ENCODE measurements at regions not wholly inside any gene's neighbourhood (a gene's known extent, or its start where the extent isn't known, plus 50 kb on each side); places are given as distances from the start of the nearest gene placed in this dataset.

DNA sequence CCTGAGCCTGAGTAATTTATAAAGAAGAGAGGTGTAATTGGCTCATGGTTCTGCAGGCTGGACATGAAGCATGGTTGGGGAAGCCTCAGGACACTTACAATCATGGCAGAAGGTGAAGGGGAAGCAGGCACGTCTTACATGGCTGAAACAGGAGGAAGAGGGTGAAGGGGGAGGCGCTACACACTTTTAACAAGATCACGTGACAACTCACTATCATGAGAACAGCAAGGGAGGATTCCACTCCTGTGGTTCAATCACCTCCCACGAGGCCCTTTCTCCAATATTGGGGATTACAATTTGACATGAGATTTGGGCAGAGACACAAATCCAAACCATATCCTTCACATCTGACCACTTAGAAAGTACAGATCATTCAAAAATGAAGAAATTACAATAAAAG is 110.6 kb upstream of the SHISA6 start:
- H3K36me3 ChIP-seq (ENCODE audit: control insufficient read depth in 4 of 4, insufficient read depth in 3 of 4, low read depth in 1 of 4, low read length in 3 of 4) = no peaks in the 10 kb centered on the region
- H3K27me3 ChIP-seq (ENCODE audit: control insufficient read depth in 4 of 4, insufficient read depth in 4 of 4, low read length in 3 of 4) = peaks cover 0 to 2% (median 0%) of the 10 kb centered on the region in 4 donors
- TF ChIP-seq YY1 (IDR thresholded peaks at IDR 0.05) (no peak), SP1 (IDR thresholded peaks at IDR 0.05) (no peak), FOXA2 (IDR thresholded peaks at IDR 0.05) (no peak), RAD21 (IDR thresholded peaks at IDR 0.05) (no peak), EGR1 (IDR thresholded peaks at IDR 0.05; ENCODE audit: low read depth in 2 of 2) (no peak), MAX (IDR thresholded peaks at IDR 0.05) (no peak)
- TF ChIP-seq, protein P1, sequence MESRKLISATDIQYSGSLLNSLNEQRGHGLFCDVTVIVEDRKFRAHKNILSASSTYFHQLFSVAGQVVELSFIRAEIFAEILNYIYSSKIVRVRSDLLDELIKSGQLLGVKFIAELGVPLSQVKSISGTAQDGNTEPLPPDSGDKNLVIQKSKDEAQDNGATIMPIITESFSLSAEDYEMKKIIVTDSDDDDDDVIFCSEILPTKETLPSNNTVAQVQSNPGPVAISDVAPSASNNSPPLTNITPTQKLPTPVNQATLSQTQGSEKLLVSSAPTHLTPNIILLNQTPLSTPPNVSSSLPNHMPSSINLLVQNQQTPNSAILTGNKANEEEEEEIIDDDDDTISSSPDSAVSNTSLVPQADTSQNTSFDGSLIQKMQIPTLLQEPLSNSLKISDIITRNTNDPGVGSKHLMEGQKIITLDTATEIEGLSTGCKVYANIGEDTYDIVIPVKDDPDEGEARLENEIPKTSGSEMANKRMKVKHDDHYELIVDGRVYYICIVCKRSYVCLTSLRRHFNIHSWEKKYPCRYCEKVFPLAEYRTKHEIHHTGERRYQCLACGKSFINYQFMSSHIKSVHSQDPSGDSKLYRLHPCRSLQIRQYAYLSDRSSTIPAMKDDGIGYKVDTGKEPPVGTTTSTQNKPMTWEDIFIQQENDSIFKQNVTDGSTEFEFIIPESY (IDR thresholded peaks at IDR 0.05) = no peak
- no peak overlapping the region for H3K27ac ChIP-seq (ENCODE audit: low read depth in 1 of 2, low read length in 2 of 2)
- no peak overlapping the region for H3K4me3 ChIP-seq (ENCODE audit: low read depth in 1 of 3, low read length in 3 of 3)
- 51% methylated on average over 4 of the region's 4 CpGs for WGBS
- no peak overlapping the region for H3K9ac ChIP-seq (ENCODE audit: low read depth in 1 of 2, low read length in 2 of 2)
- no peaks in the 10 kb centered on the region for H3K9me3 ChIP-seq (ENCODE audit: control insufficient read depth in 4 of 4, low read length in 3 of 4)
- H3K4me1 ChIP-seq (ENCODE audit: control insufficient read depth in 4 of 4, insufficient read depth in 4 of 4, low read length in 3 of 4) = no peaks in the 10 kb centered on the region
- no peak for DNase-seq (ENCODE audit: low spot score)

DNA sequence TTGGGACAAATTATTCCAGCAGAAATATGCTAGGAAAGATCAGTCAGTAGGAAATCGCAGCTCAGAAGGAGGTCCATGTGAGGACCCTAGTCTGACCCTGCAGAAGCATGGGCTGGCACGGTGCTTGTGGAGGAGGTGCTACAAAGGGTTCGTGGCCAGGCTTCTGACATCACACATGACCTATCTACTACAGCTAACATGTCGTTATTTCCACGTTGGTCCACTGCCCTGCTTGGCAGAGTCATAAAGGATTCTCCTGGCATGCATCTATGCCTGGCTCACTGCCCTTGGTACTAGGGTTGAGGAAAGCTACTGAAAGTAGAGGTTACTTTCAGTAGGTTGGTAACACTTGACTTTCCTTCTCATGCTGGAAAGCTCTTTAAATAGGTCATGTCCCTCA is 118.1 kb upstream of the SHISA6 start:
- TF ChIP-seq, protein P2, sequence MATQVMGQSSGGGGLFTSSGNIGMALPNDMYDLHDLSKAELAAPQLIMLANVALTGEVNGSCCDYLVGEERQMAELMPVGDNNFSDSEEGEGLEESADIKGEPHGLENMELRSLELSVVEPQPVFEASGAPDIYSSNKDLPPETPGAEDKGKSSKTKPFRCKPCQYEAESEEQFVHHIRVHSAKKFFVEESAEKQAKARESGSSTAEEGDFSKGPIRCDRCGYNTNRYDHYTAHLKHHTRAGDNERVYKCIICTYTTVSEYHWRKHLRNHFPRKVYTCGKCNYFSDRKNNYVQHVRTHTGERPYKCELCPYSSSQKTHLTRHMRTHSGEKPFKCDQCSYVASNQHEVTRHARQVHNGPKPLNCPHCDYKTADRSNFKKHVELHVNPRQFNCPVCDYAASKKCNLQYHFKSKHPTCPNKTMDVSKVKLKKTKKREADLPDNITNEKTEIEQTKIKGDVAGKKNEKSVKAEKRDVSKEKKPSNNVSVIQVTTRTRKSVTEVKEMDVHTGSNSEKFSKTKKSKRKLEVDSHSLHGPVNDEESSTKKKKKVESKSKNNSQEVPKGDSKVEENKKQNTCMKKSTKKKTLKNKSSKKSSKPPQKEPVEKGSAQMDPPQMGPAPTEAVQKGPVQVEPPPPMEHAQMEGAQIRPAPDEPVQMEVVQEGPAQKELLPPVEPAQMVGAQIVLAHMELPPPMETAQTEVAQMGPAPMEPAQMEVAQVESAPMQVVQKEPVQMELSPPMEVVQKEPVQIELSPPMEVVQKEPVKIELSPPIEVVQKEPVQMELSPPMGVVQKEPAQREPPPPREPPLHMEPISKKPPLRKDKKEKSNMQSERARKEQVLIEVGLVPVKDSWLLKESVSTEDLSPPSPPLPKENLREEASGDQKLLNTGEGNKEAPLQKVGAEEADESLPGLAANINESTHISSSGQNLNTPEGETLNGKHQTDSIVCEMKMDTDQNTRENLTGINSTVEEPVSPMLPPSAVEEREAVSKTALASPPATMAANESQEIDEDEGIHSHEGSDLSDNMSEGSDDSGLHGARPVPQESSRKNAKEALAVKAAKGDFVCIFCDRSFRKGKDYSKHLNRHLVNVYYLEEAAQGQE (IDR thresholded peaks at IDR 0.05) = no peak
- TF ChIP-seq MAX (IDR thresholded peaks at IDR 0.05) = no peak
- H3K36me3 ChIP-seq (ENCODE audit: control insufficient read depth in 4 of 4, insufficient read depth in 3 of 4, low read depth in 1 of 4, low read length in 3 of 4) = no peaks in the 10 kb centered on the region
- DNase-seq (ENCODE audit: low spot score) = no peak
- no peaks in the 10 kb centered on the region for H3K27me3 ChIP-seq (ENCODE audit: control insufficient read depth in 4 of 4, insufficient read depth in 4 of 4, low read length in 3 of 4)
- H3K4me1 ChIP-seq (ENCODE audit: control insufficient read depth in 4 of 4, insufficient read depth in 4 of 4, low read length in 3 of 4) = no peaks in the 10 kb centered on the region
- H3K9me3 ChIP-seq (ENCODE audit: control insufficient read depth in 4 of 4, low read length in 3 of 4) = no peaks in the 10 kb centered on the region
- no peak overlapping the region for H3K4me3 ChIP-seq (ENCODE audit: low read depth in 1 of 3, low read length in 3 of 3)
- WGBS = 36% methylated on average over 5 of the region's 5 CpGs
- no peak overlapping the region for H3K27ac ChIP-seq (ENCODE audit: low read depth in 1 of 2, low read length in 2 of 2)
- no peak overlapping the region for H3K9ac ChIP-seq (ENCODE audit: low read depth in 1 of 2, low read length in 2 of 2)

GRCh38 chr17:11121341-11121985 is 119.5 kb upstream of the SHISA6 start:
- H3K4me1 ChIP-seq (ENCODE audit: control insufficient read depth in 4 of 4, insufficient read depth in 4 of 4, low read length in 3 of 4) = no peaks in the 10 kb centered on the region
- H3K27ac ChIP-seq (ENCODE audit: low read depth in 1 of 2, low read length in 2 of 2) = no peak overlapping the region
- H3K36me3 ChIP-seq (ENCODE audit: control insufficient read depth in 4 of 4, insufficient read depth in 3 of 4, low read depth in 1 of 4, low read length in 3 of 4) = no peaks in the 10 kb centered on the region
- H3K9ac ChIP-seq (ENCODE audit: low read depth in 1 of 2, low read length in 2 of 2) = no peak overlapping the region
- no peaks in the 10 kb centered on the region for H3K9me3 ChIP-seq (ENCODE audit: control insufficient read depth in 4 of 4, low read length in 3 of 4)
- no peak for TF ChIP-seq JUND (IDR thresholded peaks at IDR 0.05)
- no peak for TF ChIP-seq RAD21 (IDR thresholded peaks at IDR 0.05)
- no peak for TF ChIP-seq FOXA2 (IDR thresholded peaks at IDR 0.05)
- TF ChIP-seq TAF1 (conservative IDR thresholded peaks at IDR 0.05) = no peak
- TF ChIP-seq GABPA (IDR thresholded peaks at IDR 0.05 in 1 of 2, conservative IDR thresholded peaks at IDR 0.05 in 1 of 2) = no peak
- TF ChIP-seq, protein P1 (IDR thresholded peaks at IDR 0.05) = no peak
- TF ChIP-seq HNF4G (IDR thresholded peaks at IDR 0.05) = no peak
- no peak for TF ChIP-seq EGR1 (IDR thresholded peaks at IDR 0.05; ENCODE audit: low read depth in 2 of 2)
- TF ChIP-seq, protein P3, sequence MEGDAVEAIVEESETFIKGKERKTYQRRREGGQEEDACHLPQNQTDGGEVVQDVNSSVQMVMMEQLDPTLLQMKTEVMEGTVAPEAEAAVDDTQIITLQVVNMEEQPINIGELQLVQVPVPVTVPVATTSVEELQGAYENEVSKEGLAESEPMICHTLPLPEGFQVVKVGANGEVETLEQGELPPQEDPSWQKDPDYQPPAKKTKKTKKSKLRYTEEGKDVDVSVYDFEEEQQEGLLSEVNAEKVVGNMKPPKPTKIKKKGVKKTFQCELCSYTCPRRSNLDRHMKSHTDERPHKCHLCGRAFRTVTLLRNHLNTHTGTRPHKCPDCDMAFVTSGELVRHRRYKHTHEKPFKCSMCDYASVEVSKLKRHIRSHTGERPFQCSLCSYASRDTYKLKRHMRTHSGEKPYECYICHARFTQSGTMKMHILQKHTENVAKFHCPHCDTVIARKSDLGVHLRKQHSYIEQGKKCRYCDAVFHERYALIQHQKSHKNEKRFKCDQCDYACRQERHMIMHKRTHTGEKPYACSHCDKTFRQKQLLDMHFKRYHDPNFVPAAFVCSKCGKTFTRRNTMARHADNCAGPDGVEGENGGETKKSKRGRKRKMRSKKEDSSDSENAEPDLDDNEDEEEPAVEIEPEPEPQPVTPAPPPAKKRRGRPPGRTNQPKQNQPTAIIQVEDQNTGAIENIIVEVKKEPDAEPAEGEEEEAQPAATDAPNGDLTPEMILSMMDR (IDR thresholded peaks at IDR 0.05; ENCODE audit: low read depth, low read length, missing input control) = no peak
- no peak for TF ChIP-seq FOXA1 (IDR thresholded peaks at IDR 0.05)
- no peak for TF ChIP-seq MAX (IDR thresholded peaks at IDR 0.05)
- H3K27me3 ChIP-seq (ENCODE audit: control insufficient read depth in 4 of 4, insufficient read depth in 4 of 4, low read length in 3 of 4) = no peaks in the 10 kb centered on the region
- no peak overlapping the region for H3K4me3 ChIP-seq (ENCODE audit: low read depth in 1 of 3, low read length in 3 of 3)
- 58% methylated on average over 10 of the region's 10 CpGs for WGBS
- no peak for DNase-seq (ENCODE audit: low spot score)
